Mesenchymal stem cell (in vitro differentiated cells and primary cell): ENCODE measurements at regions not wholly inside any gene's neighbourhood (a gene's known extent, or its start where the extent isn't known, plus 50 kb on each side); places are given as distances from the start of the nearest gene placed in this dataset.
"Not testable (repeated sequence)": the region's sequence is repeated elsewhere in the genome, so short reads cannot be mapped to it uniquely, and the experiment has no call there.

ENCODE experiments used
- DNase-seq: peaks from one replicate; pipeline ENCODE4 v3.0.0-alpha.2; 2013
- H2AFZ ChIP-seq: one replicate; pipeline ENCODE4 v1.6.1; 2013; ENCODE audit warnings: low read depth, mild to moderate bottlenecking, control low read depth, inconsistent platforms, low read length, moderate library complexity
- H2AK5ac ChIP-seq: 2 replicates; pipeline ENCODE4 v1.6.1; 2013; ENCODE audit warnings: low read length, moderate library complexity, mild to moderate bottlenecking, inconsistent platforms; ENCODE audit not compliant: severe bottlenecking
- H2BK120ac ChIP-seq: one replicate; pipeline ENCODE4 v1.6.1; 2013; ENCODE audit warnings: low read depth, mild to moderate bottlenecking, inconsistent platforms, low read length, moderate library complexity
- H2BK12ac ChIP-seq, 2 experiments: one replicate each; pipeline ENCODE4 v1.6.1; 2013; ENCODE audit warnings: inconsistent platforms in 2 of 2, low read length in 2 of 2, mild to moderate bottlenecking in 2 of 2, moderate library complexity in 2 of 2, control low read depth in 1 of 2
- H2BK15ac ChIP-seq: one replicate; pipeline ENCODE4 v1.6.1; 2013; ENCODE audit warnings: mild to moderate bottlenecking, low read depth, inconsistent platforms; ENCODE audit not compliant: poor library complexity, severe bottlenecking
- H2BK5ac ChIP-seq: 2 replicates; pipeline ENCODE4 v1.6.1; 2013; ENCODE audit warnings: low read depth, mild to moderate bottlenecking, low read length, control low read depth, inconsistent platforms; ENCODE audit not compliant: poor library complexity, severe bottlenecking
- H3K14ac ChIP-seq, 2 experiments: one replicate each; pipeline ENCODE4 v1.6.1; 2013; ENCODE audit warnings: inconsistent platforms in 2 of 2, low read length in 2 of 2, control low read depth in 1 of 2, mild to moderate bottlenecking in 1 of 2, moderate library complexity in 1 of 2
- H3K18ac ChIP-seq, 2 experiments: one replicate each; pipeline ENCODE4 v1.6.1; 2013; ENCODE audit warnings: inconsistent platforms in 2 of 2, low read length in 2 of 2, control low read depth in 1 of 2, low read depth in 1 of 2, mild to moderate bottlenecking in 1 of 2
- H3K23ac ChIP-seq, 2 experiments: one replicate each; pipeline ENCODE4 v1.6.1; 2013; ENCODE audit warnings: inconsistent platforms in 2 of 2, low read length in 2 of 2, mild to moderate bottlenecking in 2 of 2, moderate library complexity in 2 of 2, control low read depth in 1 of 2
- H3K27ac ChIP-seq: 2 replicates; pipeline ENCODE4 v1.5.1; 2013; ENCODE audit warnings: mild to moderate bottlenecking, moderate library complexity, low read length, control low read depth, inconsistent platforms; ENCODE audit not compliant: poor library complexity, severe bottlenecking
- H3K27me3 ChIP-seq, 2 experiments: 2 replicates each; pipeline versions ENCODE4 v1.6.1 to v1.7.0; 2013; ENCODE audit warnings: low read length in 2 of 2, mild to moderate bottlenecking in 2 of 2, moderate library complexity in 2 of 2, control low read depth in 1 of 2, inconsistent platforms in 1 of 2; ENCODE audit not compliant: control insufficient read depth in 1 of 2, insufficient read depth in 1 of 2
- H3K36me3 ChIP-seq, 2 experiments: 2 replicates each; pipeline versions ENCODE4 v1.6.1 to v1.7.0; 2013; ENCODE audit warnings: low read length in 2 of 2, control low read depth in 1 of 2, inconsistent platforms in 1 of 2, low read depth in 1 of 2, mild to moderate bottlenecking in 1 of 2; ENCODE audit not compliant: insufficient read depth in 2 of 2, control insufficient read depth in 1 of 2
- H3K4ac ChIP-seq, 2 experiments: one replicate each; pipeline ENCODE4 v1.6.1; 2013; ENCODE audit warnings: inconsistent platforms in 2 of 2, low read length in 2 of 2, mild to moderate bottlenecking in 2 of 2, moderate library complexity in 2 of 2, control low read depth in 1 of 2, low read depth in 1 of 2
- H3K4me1 ChIP-seq: 2 replicates; pipeline ENCODE4 v1.6.1; 2013; ENCODE audit warnings: low read depth, low read length, control low read depth; ENCODE audit not compliant: control insufficient read depth, insufficient read depth
- H3K4me2 ChIP-seq: 2 replicates; pipeline ENCODE4 v1.6.1; 2013; ENCODE audit warnings: low read length, mild to moderate bottlenecking, inconsistent platforms; ENCODE audit not compliant: poor library complexity, severe bottlenecking
- H3K4me3 ChIP-seq, 2 experiments: 2 replicates each; pipeline versions ENCODE4 v1.5.1 to v1.7.0; 2013; ENCODE audit warnings: low read length in 2 of 2, mild to moderate bottlenecking in 2 of 2, control low read depth in 1 of 2, low read depth in 1 of 2; ENCODE audit not compliant: insufficient read depth in 1 of 2
- H3K79me1 ChIP-seq: replicated peaks from 2 replicates; pipeline ENCODE4 v1.6.1; 2013; ENCODE audit warnings: mild to moderate bottlenecking, control low read depth, low read length, inconsistent platforms; ENCODE audit not compliant: poor library complexity, severe bottlenecking
- H3K9ac ChIP-seq: 2 replicates; pipeline ENCODE4 v1.7.0; 2013; ENCODE audit warnings: mild to moderate bottlenecking, low read length, moderate library complexity
- H3K9me3 ChIP-seq: 2 replicates; pipeline ENCODE4 v1.7.0; 2013; ENCODE audit warnings: mild to moderate bottlenecking, low read length; ENCODE audit not compliant: control insufficient read depth
- H4K8ac ChIP-seq: one replicate; pipeline ENCODE4 v1.6.1; 2013; ENCODE audit warnings: inconsistent platforms, mild to moderate bottlenecking, low read length, moderate library complexity
- H4K91ac ChIP-seq: one replicate; pipeline ENCODE4 v1.6.1; 2013; ENCODE audit warnings: mild to moderate bottlenecking, low read length, inconsistent platforms
- WGBS: methylation state at CpG from one replicate; pipeline ENCODE4 v1.1.7; 2013; ENCODE audit warnings: mixed read lengths; 5-methylcytosine and 5-hydroxymethylcytosine counted together

- H3K9me3 ChIP-seq, H3K79me1 ChIP-seq, H2BK5ac ChIP-seq, H3K27me3 ChIP-seq, H2BK120ac ChIP-seq, H4K91ac ChIP-seq, H2AK5ac ChIP-seq, H3K18ac ChIP-seq, H3K14ac ChIP-seq, H2BK15ac ChIP-seq, H3K9ac ChIP-seq, DNase-seq, H3K27ac ChIP-seq, H3K4ac ChIP-seq, H3K4me1 ChIP-seq, H2AFZ ChIP-seq, H2BK12ac ChIP-seq, H3K4me3 ChIP-seq, H3K36me3 ChIP-seq, H3K23ac ChIP-seq, H4K8ac ChIP-seq, H3K4me2 ChIP-seq: not testable (repeated sequence)
- 81% methylated on average over 3 of the region's 3 CpGs for WGBS
Observed at GRCh38 chr4:187695531-187695930, 300.0 kb upstream of the ZFP42 start.

- H2BK15ac ChIP-seq = no peak overlapping the region
- no peak overlapping the region for H2BK120ac ChIP-seq
- H2AK5ac ChIP-seq = no peak overlapping the region
- H3K27me3 ChIP-seq = no peaks in the 10 kb centered on the region
- 86% methylated on average over 3 of the region's 3 CpGs for WGBS
- peaks cover 18% of the 10 kb centered on the region for H3K9me3 ChIP-seq
- no peak overlapping the region for H3K14ac ChIP-seq
- H3K4me3 ChIP-seq = no peak overlapping the region
- no peak overlapping the region for H2BK5ac ChIP-seq
- no peaks in the 10 kb centered on the region for H3K4me1 ChIP-seq
- H3K18ac ChIP-seq = no peak overlapping the region
- no peak overlapping the region for H4K91ac ChIP-seq
- H2AFZ ChIP-seq = no peak overlapping the region
- no peak overlapping the region for H3K4me2 ChIP-seq
- H3K27ac ChIP-seq = no peak overlapping the region
- H3K23ac ChIP-seq = no peak overlapping the region
- no peak overlapping the region for H4K8ac ChIP-seq
- H3K4ac ChIP-seq = no peak overlapping the region
- no peaks in the 10 kb centered on the region for H3K79me1 ChIP-seq
- H3K9ac ChIP-seq = no peak overlapping the region
- no peak for DNase-seq
- H3K36me3 ChIP-seq = no peaks in the 10 kb centered on the region
- H2BK12ac ChIP-seq = no peak overlapping the region
Observed at GRCh38 chr4:187711586-187711985, 284.0 kb upstream of the ZFP42 start.

GRCh38 chr4:187714957-187715356 lies 280.6 kb upstream of the ZFP42 start:
- 93% methylated on average over 5 of the region's 5 CpGs for WGBS
- no peak overlapping the region for H2BK12ac ChIP-seq
- no peaks in the 10 kb centered on the region for H3K27me3 ChIP-seq
- DNase-seq = no peak
- no peak overlapping the region for H4K8ac ChIP-seq
- H3K79me1 ChIP-seq = no peaks in the 10 kb centered on the region
- H4K91ac ChIP-seq = no peak overlapping the region
- H3K14ac ChIP-seq = no peak overlapping the region
- no peak overlapping the region for H3K9ac ChIP-seq
- H2AFZ ChIP-seq = no peak overlapping the region
- no peak overlapping the region for H3K18ac ChIP-seq
- H3K9me3 ChIP-seq = peaks cover 7% of the 10 kb centered on the region
- no peak overlapping the region for H2BK5ac ChIP-seq
- no peak overlapping the region for H2BK120ac ChIP-seq
- H3K4me3 ChIP-seq = no peak overlapping the region
- H3K23ac ChIP-seq = no peak overlapping the region
- no peak overlapping the region for H3K4ac ChIP-seq
- no peaks in the 10 kb centered on the region for H3K36me3 ChIP-seq
- no peak overlapping the region for H3K4me2 ChIP-seq
- H2AK5ac ChIP-seq = no peak overlapping the region
- H3K27ac ChIP-seq = no peak overlapping the region
- no peak overlapping the region for H2BK15ac ChIP-seq
- H3K4me1 ChIP-seq = no peaks in the 10 kb centered on the region

- no peak overlapping the region for H3K14ac ChIP-seq
- H2BK120ac ChIP-seq = no peak overlapping the region
- H3K79me1 ChIP-seq = no peaks in the 10 kb centered on the region
- H3K27me3 ChIP-seq = no peaks in the 10 kb centered on the region
- H3K9me3 ChIP-seq = peaks cover 2% of the 10 kb centered on the region
- DNase-seq = no peak
- no peak overlapping the region for H3K9ac ChIP-seq
- no peak overlapping the region for H3K27ac ChIP-seq
- no peaks in the 10 kb centered on the region for H3K36me3 ChIP-seq
- H3K4ac ChIP-seq = no peak overlapping the region
- H3K18ac ChIP-seq = no peak overlapping the region
- H2BK15ac ChIP-seq = no peak overlapping the region
- H2BK5ac ChIP-seq = no peak overlapping the region
- H2AK5ac ChIP-seq = no peak overlapping the region
- H3K23ac ChIP-seq = no peak overlapping the region
- H3K4me1 ChIP-seq = no peaks in the 10 kb centered on the region
- no peak overlapping the region for H4K91ac ChIP-seq
- no peak overlapping the region for H3K4me3 ChIP-seq
- H3K4me2 ChIP-seq = no peak overlapping the region
- H4K8ac ChIP-seq = no peak overlapping the region
- no peak overlapping the region for H2AFZ ChIP-seq
- no peak overlapping the region for H2BK12ac ChIP-seq
Observed at GRCh38 chr4:187715466-187715865, 280.1 kb upstream of the ZFP42 start.
